NCI-H82 treated with DMSO at 0.1 percent for 48 hours (cell line): ENCODE measurements at regions not wholly inside any gene's neighbourhood (a gene's known extent, or its start where the extent isn't known, plus 50 kb on each side); places are given as distances from the start of the nearest gene placed in this dataset.

ENCODE experiments used
- DNase-seq: peaks from one replicate; lab custom pipeline; 2025; ENCODE audit not compliant: unreplicated experiment; lab: John Stamatoyannopoulos, UW

DNA sequence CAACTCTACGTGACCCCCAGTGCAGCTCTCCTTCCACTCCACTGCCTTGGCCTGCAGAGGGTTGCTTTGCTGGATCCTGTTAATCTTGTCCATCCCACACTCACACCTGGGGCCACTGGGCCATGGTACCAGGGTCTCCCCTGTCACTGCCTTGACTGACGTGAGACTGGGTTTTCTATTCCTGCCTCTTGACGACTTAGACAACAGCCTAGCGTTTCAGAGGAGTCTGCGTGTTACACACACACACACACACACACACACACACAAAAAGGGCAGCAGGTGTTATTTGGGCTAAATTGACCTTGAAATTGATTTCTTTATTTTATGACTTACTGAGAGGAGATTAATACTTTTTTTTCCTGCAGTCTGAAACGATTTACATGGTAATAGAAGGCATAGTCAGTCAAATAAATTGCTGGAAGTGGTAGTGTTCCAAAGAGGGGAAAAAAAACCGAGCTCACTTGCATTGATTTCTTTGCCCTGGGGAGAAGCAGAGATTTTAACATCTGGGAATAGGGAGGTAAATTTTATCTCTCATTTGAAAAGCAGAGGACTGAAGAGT is 492.3 kb upstream of the EEF2KMT start:
- DNase-seq, result no peak

DNA sequence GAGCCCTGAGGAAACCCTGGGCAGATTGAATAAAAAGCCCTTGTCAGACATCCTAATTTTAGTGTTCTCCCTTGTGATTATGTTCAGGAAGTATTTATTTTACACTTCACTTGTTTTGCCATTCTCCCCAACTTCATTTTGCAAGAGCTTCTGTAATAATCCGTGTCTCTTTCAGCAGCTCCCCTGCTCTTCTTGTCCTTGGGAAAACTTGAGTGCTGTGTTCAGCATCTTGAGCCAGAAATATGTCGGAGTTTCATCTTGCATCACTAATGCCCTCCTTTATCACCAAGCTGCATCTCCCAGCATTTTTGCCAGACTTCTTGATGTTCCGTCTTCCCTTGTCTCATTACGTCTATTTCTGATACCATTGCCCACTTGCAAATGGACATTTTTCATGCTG is 486.5 kb upstream of the EEF2KMT start:
- DNase-seq, result no peak

DNA sequence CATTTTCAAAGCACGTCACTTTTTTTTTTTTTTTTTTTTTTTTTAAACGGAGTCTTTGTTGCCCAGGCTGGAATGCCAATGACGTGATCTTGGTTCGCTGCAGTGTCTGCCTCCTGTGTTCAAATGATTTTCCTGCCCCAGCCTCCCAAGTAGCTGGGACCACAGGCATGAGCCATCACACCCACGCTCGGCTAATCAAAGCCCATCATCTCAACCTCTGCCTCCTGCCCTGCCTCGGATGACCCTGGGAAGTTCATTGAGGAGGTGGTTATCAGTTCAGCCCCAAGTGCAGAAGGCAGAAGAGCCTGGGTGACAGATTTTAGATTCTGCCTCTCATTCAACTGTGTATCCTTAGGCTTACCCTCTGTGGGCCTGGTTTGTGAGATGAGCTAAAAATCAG is 484.9 kb upstream of the EEF2KMT start:
- no peak for DNase-seq

DNA sequence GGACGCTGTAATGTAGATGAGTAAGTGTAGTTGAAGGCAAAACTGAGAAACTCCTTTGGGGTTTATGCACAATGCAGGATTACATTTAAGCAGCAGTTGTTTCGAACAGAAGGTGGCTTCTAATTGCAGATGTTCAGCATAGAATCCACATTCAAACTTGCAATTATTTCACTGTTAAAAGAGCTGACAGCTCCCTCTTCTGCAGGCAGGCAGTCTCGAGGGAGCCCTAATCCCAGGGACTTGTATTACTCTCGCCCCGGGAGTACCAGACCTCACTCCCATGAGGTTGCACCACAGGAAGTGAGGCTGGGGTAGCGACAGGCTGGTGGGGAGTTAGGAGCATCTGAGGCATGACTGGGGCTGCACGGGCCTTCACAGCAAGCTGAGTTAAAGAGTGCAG is 484.3 kb upstream of the EEF2KMT start:
- DNase-seq, result no peak

DNA sequence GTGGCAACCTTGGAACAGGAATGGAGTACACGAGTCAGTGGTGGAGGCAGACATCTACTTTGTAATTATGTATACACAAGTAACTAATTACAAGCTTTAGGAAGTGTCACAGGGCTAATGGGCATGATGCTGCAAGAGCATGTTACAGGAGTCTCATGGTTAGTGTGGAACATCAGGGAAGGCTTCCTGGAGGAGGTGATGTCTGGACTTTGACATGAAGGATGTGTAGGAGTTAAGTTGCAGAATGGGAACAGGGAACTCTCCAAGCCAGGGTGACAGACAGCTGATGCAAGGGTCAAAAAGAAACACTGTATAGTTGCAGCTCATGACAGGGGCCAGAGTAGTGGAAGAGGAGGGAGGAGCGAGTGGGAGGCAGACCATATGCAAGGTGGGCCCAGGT is 483.8 kb upstream of the EEF2KMT start:
- DNase-seq, result no peak

DNA sequence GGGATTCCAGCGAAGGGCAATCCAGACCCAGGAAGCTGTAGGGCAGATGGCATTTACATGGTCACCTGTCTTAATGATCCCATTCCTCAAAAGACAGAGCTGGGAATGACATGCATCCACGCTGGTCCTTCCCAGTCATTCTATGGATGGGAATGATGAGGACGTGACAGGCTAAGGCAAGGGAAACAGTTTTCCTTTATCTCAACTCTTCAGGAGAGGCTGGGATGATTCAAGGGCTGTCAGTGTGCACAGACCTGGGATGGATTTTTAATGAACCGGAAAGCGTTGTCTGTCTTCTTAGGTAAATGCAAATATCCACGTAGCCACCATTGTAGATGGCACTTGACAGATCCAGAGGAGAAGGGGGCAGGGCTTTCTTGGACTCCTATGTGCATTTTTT is 483.2 kb upstream of the EEF2KMT start:
- no peak for DNase-seq

DNA sequence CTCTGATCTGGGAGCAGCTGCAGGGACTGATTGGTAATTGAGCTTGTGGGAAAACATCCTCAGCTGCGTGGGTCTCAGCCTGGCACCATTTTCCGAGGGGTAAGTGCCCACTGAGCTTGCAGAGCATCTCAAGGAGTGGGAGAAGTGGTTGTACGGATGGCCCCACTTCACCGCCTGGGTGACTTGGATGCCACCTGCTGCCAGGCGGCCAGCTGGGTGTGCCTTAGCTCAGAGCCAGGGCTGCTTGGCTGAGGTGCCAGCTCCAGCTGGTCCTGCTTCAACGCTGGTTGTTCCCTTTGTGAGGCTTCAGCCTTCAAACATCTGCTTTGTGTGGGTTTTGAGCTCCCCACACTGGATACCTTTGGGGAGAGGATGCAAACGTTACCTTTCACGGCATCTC is 482.7 kb upstream of the EEF2KMT start:
- DNase-seq, result no peak

DNA sequence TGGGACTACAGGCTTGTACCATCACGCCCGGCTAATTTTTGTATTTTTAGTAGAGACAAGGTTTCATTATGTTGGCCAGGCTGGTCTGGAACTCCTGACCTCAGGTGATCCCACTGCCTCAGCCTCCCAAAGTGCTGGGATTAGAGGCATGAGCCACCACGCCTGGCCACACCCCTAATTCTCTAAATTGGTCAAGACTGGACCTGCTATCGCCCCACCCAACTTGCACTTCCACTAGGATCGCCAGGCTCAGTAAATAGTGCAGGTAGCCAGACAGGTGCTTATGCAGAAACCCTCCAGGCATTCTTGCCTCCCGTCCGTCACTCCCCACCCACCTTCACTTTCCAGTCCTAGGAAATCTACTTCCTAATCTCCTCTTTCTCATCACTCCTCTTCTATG is 481.4 kb upstream of the EEF2KMT start:
- no peak for DNase-seq

DNA sequence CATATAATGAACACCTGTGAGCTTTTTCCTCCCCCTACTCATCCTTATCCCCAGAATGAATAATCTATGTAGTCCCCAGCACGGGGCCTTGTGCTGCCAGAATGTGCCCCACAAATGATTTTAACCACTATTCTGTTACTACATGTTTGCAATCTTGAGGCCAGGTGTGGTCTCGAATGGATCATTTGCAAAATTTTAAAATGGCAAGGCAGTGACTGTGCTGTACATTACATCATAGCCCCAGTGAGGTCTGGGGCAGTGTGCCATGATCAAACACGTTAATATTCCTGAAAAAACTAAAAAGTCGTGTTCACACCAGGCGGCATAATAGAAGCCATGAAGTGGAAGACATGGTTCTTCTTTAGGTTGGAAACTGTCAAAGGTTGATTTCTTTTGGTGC is 479.9 kb upstream of the EEF2KMT start:
- no peak for DNase-seq

DNA sequence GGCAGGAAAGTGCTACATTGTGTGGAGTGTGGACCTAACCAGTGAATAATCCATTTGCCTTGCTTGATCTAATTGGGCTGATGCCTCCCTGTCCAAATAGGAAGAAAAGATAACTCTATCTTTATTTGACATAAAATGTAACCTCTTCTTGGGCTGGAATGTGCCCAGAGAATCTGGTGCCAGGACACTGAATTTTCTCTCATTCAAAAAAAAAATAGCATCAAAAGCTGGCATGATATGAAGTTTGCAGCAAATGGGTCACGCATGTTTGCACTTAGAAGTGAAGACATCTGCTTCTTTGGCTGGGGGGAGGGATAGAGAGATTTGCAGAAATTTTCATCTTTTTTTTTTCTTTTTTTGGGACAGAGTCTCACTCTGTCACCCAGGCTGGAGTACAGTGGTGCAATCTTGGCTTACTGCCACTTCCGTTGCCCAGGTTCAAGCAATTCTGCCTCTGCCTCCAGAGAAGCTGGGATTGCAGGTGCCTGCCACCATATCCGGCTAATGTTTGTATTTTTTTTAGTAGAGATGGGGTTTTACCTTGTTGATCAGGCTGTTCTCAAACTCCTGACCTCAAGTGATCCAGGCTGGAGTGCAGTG is 478.2 kb upstream of the EEF2KMT start:
- no peak for DNase-seq

DNA sequence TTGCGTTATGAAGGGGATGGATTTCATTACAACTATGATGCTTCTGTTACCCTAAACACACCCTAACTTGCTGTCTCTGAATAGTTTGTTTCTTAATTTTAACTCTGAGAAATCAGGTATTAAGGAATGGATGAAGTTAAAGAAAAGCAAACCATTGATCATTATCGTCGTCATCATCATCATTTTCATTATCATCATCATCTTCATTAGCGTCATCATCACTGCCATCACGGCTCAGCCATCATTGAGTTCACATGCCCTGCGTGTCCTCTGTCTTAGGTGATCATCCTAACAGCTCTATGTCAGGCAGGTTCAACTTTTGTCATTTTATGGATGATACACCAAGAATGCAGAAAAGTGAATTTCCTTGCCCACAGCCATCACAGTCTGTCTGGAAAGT is 477.5 kb upstream of the EEF2KMT start:
- no peak for DNase-seq

DNA sequence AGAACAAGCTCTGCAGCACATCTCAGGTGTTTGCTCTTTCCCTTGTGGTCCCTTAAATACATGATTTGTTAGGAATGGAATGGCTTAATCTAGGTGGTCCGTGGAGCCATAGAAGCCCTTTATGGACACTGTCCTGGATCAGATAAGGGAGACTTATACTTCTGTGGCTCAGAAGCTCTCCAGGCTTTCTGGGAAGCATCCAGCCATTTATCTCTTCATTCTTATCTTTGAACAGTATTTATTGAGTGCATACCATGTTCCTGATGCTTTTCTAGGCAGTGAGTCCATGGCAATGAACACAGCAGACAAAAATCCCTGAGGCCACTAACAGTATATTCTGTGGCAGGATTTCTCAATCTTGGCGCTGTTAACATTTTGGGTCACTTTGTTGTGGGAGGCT is 474.5 kb upstream of the EEF2KMT start:
- DNase-seq, result no peak

DNA sequence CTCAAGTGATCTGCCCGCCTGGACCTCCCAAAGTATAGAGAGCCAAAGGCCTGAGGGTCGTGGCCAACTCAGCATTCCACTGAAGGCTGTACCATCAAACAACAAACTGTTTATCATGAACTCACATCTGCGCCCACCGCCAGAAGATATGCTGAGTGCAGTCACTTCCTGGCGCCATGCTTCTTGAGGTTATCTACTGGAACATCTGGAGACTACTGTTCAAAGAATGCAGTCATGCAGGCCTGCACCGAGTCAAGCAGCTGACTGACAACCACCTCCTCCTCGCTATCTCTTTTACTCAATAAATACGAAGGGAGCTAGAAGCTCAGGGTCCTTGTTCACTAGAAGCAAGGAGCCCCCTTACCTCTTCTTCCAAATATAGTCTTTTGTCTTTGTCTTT is 473.9 kb upstream of the EEF2KMT start:
- no peak for DNase-seq

DNA sequence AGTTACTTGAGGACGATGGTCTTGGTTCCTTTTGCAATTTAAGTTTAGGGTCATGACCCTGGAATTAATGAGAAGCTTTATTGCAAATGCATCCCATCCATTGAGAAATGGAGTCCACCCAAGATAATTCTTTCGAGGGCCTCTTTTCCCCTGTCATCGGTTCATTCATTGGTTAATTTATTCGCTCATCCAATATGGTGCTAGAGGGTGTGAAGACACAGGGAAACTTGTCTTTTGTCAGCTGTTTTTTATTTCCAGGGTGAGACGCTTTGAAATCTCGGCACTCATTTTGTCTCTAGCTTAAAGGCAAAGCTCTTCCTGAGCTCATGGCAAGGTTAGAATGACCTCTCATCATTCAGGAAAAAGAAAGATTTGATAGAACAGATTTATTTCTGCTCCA is 464.2 kb upstream of the EEF2KMT start:
- no peak for DNase-seq

DNA sequence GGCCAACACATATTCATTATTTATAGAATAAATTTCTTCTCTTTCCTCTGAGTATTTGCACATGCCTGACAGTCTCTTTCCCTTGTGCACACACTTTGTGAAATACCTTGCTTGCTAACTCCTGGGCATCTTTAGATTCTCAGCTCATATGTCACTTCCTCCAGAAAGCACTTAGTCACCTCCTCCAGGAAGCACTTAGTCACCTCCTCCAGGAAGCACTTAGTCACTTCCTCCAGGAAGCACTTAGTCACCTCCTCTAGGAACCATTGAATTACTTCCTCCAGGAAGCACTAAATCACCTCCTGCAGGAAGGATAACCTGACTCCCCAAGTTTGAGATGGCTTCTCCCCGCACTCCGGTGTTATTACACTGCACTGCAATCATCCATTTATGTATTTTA is 462.5 kb upstream of the EEF2KMT start:
- no peak for DNase-seq

DNA sequence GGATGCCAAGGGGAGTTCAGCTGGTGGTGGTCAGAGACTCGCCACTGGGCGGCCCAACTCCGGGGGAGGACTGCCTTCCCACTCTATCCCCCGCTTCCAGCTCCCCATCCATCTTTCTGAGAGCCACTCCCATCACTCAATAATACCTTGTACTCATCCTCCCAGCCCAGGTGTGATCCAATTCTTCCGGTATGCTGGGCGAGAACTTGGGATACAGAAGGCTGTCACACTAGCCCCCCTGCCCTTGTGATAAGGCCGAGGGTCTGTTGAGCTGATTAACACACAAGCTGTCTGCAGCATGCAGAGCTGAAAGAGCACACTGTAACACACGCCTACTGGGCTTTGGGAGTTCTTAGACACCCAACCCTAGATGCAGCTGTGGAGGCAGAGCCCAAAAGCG is 460.4 kb upstream of the EEF2KMT start:
- DNase-seq, result peak; percentile 32

DNA sequence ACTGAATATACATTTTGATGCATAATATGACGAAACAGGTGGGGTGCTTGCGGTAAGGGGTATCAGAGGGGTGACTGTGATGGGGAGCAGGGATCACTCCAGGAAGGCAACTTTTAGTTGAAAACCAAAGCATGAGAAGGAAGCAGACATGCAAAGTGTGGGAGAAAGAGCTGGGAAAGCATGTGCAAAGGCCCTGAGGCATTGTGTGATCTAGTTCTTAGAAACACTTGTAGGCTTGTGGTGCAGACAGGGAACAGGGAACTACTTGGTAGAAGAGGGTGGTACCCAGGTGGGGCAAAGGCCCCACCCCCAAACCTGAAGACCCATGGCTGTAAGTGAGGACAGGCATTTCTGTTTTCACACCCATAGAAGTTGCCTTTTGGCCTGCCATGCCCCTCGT is 459.9 kb upstream of the EEF2KMT start:
- DNase-seq, result no peak

DNA sequence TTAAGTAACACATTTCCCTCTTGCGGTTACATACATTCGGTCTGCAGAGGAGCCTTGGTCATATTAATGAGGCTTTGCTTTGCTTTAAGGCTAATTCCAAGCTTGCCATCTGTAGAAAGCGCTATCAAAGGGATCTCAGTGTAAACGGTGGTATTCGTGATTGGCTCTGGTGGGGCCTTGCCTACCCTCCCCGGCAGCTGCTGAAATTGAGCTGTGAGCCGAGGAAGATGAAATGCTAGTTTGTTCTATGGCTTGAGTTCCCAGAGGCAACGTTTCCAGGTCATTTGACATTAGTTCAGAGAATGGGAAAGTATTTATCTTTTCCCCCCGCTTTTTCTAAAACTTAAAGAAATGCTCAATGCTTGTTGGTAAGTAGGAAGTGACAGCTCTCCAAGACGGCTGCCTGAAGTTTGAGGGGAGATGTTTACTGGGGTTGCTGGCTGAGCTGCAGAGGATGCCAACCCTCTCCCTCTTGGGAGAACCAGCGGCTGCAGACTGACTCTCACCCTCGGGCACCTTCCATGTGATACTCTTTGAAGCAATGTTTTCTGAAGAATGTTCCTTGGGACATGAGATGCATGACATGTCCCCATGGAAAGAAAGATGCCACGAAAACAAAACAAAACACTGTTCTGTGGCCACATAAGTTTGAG is 458.7 kb upstream of the EEF2KMT start:
- no peak for DNase-seq

DNA sequence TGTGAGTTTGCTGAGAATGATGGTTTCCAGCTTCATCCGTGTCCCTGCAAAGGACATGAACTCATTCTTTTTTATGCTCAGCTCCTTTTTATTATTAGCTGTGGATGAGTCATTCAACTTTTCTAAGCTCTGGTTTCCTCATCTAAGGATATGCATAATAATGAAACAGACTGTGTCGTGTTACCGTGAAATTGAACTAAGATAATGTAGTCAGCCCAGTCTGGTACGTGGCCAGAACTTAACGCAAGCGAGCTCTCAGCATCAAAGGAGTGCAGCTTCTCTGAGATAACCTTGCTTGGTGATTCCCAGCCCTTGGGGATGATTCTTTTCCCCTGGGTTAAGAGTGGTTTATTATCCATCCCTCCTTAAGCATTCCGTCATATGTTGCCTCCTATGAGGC is 454.3 kb upstream of the EEF2KMT start:
- no peak for DNase-seq

DNA sequence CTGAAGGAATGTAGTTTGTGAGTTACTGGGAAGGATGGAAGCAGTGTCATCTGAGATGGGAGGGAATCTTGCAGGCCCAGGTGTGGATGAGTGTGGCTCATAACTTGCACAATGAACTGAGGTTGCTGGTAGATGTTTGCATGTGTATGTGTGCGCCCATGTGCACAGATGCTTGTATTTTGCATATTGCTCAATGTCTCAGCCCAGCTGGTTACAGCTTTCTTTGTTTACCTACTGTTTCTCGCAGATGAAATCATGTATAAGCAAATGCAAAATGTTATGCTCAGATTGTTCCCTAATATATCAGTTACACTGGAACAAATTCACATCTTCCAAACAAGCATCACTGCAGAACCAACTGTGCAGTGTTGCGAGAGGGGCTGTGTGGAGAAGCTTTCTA is 452.2 kb upstream of the EEF2KMT start:
- no peak for DNase-seq

DNA sequence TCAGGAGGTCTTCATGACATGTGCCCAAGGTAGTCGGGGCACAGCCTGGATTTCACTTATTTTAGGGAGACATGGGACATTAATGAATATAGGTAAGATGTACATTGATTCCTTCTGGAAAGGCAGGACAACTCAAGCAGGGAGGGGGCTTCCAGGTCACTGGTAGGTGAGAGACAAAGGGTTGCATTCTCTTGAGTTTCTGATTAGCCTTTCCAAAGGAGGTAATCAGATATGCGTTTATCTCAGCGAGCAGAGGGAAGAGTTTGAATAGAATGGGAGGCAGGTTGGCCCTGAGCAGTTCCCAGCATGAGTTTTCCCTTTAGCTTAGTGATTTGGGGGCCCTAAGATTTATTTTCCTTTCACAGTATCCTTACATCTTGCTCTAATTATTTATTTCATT is 443.8 kb upstream of the EEF2KMT start:
- no peak for DNase-seq

DNA sequence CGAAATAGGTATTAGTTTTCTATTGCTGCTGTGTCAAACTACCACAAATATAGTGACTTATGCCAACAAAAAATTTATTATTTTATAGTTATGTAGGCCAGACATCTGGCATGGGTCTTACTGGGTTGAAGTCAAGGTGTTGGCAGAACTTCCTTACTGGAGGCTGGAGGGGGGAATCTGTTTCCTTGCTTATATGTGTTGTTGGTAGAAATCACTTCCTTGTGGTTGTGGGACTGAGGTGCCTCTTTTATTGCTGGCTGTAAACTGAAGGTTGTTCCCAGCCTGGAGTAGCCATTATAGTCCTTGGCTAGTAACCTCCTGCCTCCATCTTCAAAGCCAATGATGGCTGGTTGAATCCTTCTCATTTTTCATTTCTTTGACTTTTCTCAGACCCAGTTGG is 439.8 kb upstream of the EEF2KMT start:
- no peak for DNase-seq

DNA sequence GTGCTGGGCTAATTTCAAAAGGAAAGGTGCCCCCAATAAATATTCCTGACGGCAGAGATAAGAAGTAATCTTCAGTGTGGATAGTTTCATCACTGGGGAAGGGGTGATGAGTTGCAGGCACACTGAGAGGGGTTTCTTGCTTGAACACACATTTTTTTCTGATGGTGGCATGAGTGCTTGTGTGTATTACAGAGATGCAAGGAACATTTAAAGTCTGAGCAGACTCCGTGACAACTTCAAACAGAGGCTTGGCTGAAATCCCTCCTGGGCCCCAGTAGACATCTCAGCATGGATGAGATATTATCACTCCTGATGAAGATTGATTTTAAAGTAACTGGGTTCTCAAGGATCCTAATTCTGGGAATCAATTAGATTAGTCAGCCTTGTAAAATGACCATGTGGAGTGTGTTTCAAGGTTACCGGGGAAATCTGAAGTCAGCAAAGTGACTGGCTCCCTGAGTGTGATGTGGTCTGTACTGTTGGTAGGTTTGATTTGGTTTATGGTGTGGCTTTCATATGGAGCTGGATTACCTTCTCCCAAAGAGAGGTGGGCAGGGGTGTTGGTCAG is 435.8 kb upstream of the EEF2KMT start:
- peak; percentile 9 for DNase-seq
